Right renal pelvis (tissue), 4 donors: ENCODE measurements at regions not wholly inside any gene's neighbourhood (a gene's known extent, or its start where the extent isn't known, plus 50 kb on each side); places are given as distances from the start of the nearest gene placed in this dataset.
"Not testable (repeated sequence)": the region's sequence is repeated elsewhere in the genome, so short reads cannot be mapped to it uniquely, and the experiment has no call there.

Experiments used
- DNase-seq, 4 donors: peaks; one replicate each; pipeline ENCODE4 v3.0.0-alpha.2; 2013; ENCODE audit warnings: low read depth in 4 of 4, low spot score in 3 of 4, missing footprints in 1 of 4

- DNase-seq = no peak
These were observed 1086.9 kb upstream of the TMPRSS15 start for GRCh38 chr21:19490481-19490880.

DNA sequence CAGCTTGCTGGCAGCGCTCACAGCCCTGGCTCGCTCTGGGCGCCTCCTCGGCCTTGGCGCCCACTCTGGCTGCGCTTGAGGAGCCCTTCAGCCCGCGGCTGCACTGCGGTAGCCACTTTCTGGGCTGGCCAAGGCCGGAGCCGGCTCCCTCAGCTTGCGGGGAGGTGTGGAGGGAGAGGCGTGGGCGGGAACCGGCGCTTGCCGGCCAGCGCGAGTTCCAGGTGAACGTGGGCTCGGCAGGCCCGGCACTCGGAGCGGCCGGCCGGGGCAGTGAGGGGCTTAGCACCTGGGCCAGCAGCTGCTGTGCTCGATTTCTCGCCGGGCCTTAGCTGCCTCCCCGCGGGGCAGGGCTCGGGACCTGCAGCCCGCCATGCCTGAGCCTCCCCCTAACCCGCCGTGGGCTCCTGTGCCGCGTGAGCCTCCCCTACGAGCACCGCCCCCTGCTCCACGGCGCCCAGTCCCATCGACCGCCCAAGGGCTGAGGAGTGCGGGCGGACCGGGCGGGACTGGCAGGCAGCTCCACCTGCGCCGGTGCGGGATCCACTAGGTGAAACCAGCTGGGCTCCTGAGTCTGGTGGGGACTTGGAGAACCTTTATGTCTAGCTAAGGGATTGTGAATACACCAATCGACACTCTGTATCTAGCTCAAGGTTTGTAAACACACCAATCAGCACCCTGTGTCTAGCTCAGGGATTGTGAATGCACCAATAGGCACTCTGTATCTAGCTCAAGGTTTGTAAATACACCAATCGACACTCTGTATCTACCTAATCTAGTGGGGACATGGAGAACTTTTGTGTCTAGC is 1090.1 kb upstream of the TMPRSS15 start:
- not testable (repeated sequence) for DNase-seq

GRCh38 chr21:19501115-19501514 is 1097.5 kb upstream of the TMPRSS15 start:
- DNase-seq = no peak

DNA sequence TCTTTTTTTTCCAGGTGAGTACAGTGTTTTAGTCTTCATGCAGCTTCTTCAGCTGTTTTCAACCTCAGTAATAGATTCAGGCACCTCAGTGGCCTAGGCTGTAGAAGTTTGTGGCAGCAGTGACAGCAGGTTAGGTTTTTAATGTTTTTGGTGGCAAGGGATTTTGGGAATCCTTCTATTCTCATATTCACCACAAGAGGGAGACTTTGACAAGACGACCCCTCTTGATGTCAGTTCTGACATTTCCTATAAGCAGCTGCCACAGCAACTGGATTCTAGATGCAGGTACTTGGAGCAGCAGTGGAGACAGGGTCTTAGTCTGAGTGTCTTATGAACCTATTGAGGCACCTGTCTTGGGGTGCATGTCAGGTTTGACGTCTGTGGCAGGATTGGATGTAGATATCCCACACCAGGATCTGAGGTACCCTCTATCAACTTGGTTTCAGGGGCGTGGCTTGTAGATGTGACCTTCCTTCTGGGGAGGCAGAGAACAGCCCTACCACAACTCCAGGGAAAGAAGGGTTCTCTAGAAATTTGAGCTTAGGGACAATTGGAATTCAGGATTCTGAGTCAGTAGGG is 1104.2 kb upstream of the TMPRSS15 start:
- DNase-seq = no peak

DNA sequence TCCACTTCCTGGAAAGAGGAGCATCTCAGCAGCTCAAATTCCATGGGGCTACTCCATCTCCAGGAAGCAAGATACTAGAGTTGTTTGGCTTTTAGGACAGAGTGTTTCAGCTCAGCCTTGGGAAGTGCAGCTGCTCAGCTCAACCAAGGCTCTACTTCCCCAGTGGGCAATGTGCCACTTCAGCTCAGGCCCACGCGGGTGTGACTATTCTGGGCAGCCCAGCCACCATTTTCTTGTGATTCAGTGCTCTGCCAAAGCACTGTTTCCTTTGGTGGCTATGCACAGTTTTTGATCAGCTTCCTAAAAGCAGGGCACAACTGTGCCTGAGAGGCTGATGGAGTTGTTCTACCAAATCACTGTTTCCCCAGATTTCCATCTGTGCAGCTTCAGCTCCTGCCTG is 1104.9 kb upstream of the TMPRSS15 start:
- DNase-seq = no peak

DNA sequence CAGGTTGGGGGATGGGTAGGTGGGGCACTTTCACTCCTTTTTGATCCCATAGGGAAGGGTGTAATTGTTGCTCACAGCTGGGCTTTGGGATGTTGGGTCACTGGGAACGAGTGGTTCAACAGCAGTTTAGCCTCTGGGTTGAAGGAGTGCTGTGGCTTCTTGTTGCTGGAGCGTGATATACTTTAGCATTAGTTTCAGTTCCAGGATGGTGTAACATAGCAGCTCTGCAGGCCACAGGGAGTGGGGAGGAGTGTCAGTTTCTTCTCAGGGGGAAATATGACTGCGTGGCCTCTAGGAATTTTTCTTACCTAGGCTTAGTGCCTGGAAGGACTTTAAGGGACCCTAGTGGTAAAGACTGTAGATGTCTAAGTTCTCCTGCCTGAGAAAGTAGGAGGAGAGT is 1105.3 kb upstream of the TMPRSS15 start:
- DNase-seq = no peak

DNA sequence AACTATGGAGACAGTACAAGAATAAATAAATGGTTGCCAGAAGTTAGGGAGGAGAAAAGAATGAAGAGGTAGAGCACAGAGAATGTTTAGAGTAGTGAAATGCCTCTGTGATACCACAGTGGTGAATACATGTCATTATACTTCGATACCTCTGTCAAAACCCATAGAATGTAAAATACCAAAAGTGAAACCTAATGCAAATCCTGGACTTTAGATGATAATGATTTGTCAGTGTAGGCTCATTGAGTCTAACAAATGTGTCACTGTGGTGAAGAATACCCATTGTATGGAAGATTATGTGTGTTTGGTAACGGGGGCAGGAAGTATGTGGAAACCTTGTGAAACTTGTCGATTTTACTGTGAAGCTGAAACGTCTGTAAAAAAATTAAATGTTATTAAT is 1106.5 kb upstream of the TMPRSS15 start:
- no peak for DNase-seq

GRCh38 chr21:19510653-19511052 is 1107.1 kb upstream of the TMPRSS15 start:
- DNase-seq = no peak

- DNase-seq = no peak
These were observed 1118.8 kb upstream of the TMPRSS15 start for GRCh38 chr21:19522381-19522780.

- no peak for DNase-seq
These were observed 1119.5 kb upstream of the TMPRSS15 start for GRCh38 chr21:19523061-19523460.

- no peak for DNase-seq
These were observed 1120.2 kb upstream of the TMPRSS15 start for GRCh38 chr21:19523746-19524145.

DNA sequence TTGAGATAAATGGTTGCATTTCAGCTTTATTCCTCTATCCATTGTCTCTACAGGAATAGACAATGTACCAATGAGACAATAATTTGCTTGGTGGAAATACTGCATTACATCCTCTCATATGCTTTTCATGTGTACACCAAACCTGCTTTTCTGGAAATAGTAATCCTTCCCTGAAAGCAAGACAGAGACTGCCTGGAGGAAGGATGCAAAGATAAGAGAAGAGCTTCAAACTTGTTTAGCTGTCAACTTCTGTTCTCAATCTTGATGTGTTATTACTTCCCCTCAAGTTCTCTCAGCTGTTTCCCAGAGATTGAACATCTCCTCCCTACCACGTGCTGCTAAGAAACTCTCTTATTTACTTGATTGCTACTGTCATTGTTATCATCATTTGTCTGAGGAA is 1125.4 kb upstream of the TMPRSS15 start:
- DNase-seq = no peak

DNA sequence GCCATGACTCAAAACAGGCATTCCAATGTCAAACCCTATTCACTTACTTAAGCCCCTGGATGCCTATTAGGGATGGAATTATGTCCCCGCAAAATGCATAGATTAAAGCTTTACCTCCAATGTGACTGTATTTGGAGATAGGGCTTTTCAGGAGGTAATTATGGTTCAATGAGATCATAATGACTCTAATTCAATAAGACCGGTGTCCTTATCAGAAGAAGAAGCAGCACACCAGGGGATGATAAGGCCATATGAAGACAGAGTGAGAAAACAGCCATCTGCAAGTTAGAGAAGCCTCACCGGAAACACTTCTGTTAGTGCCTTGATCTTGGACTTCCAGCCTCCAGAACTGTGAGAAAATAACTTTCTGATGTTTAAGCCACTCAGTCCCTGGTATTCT is 1131.8 kb upstream of the TMPRSS15 start:
- DNase-seq = no peak

DNA sequence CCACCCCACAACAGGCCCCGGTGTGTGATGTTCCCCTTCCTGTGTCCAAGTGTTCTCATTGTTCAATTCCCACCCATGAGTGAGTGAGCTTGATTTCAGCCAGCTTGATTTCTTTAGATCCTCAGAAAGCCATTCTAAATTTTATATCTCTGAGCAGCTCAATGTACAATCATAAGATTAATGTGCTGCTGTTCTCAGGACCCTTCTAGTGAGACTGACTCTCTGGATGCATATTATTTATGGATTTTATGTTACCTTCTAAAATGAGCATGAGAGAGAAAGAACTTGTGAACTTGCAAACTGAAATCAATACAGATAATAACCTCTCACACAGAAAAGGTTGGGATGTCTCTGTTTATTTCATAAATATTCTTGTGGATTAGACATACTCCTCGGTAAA is 1133.5 kb upstream of the TMPRSS15 start:
- DNase-seq = no peak

DNA sequence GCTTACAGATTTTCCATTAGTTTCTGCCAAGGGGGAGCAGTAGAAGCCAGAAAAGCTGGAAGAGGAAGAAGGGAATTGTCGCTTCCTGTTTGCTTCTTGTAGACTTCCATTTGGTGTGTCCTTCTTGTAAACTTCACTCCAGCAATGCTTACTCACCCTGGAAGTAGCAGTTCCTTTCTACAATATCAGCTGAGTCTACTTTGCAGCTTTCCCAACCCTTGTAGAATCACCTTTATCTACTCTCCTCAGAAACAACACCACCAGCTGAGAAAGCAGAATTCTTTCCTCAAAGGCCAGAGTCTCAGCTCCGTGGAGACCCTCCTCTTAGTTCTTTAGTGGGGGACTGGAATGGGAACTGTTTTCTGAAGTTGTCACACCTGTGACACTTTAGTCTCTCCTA is 1136.7 kb upstream of the TMPRSS15 start:
- no peak for DNase-seq

- no peak for DNase-seq
These were observed 1138.0 kb upstream of the TMPRSS15 start for GRCh38 chr21:19541602-19542001.

DNA sequence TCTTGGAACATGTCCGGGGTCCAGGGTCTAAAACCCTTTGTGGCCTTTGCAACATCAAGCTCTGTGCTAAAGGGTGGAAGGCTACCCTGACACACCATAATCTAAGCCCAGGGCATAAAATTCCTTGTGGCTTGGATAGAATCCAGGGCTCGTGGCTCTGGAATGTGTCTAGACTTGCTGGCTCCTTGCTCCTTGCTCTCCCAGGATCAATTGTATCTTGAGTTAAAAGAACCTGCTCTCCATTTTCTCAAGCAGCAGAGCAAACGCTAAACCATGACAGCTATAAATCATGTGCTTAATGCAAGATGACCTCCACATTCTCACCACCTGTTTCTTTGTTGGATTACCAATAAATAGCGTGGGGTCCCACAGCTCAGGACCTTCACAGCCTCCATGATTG is 1140.9 kb upstream of the TMPRSS15 start:
- DNase-seq = not testable (repeated sequence)

GRCh38 chr21:19547951-19548840 is 1144.6 kb upstream of the TMPRSS15 start:
- DNase-seq = no peak

DNA sequence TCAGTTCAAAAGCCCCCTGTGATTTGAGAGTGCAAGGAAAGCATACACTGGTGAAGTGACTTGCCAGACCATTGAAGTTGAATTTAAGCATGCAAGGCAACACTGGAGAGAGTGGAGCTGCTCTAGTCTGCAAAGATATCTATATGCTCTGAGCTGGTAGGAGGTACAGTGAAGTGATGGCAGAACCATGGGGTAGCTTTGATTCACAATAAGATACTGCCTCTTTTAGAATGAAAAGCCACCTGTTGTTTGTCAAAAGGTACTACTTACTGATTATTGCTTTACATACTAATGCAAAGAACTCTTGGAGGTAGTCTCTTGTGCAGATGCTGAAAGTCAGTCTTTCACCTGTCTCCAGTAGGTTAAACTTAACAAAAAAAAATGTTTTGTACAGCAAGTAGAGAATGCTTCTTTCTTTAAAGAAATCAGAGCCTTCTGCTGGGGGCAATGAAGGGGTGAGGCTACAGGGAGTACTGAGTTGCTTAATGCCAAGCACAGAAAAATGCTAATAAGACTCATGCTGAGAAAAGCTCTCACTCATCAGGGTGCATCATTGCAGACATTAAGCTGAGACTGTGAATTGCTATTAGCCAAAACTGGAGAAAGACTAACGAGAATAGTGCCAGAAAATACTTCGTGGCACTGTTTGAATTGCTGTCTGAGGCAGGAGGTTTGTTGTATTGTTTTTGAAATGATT is 1150.5 kb upstream of the TMPRSS15 start:
- no peak for DNase-seq

- no peak for DNase-seq
These were observed 1153.5 kb upstream of the TMPRSS15 start for GRCh38 chr21:19557046-19557445.

- DNase-seq = no peak
These were observed 1153.9 kb upstream of the TMPRSS15 start for GRCh38 chr21:19557488-19557887.
